Right forelimb (tissue), 1 donor: ENCODE measurements at regions not wholly inside any gene's neighbourhood (a gene's known extent, or its start where the extent isn't known, plus 50 kb on each side); places are given as distances from the start of the nearest gene placed in this dataset.
"Not testable (repeated sequence)": the region's sequence is repeated elsewhere in the genome, so short reads cannot be mapped to it uniquely, and the experiment has no call there.

Source experiments
- DNase-seq: peaks from one replicate; pipeline ENCODE4 v3.0.0-alpha.2; 2018

DNA sequence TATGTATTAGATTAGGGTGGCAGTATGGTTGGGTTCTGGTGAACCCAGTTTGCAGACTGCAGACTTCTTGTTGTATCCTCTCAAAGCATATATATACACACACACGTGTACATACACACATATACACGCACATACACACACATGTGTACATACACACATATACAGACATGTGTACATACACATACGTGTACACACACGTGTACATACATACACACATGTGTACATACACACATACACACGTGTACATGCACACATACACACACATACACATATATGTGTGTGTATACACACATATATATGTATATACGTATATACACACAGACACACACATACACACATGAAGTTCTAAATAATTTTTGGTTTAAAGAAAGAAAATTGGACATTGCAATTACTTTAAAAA, 780.2 kb downstream of the FLRT2 start:
- no peak for DNase-seq

DNA sequence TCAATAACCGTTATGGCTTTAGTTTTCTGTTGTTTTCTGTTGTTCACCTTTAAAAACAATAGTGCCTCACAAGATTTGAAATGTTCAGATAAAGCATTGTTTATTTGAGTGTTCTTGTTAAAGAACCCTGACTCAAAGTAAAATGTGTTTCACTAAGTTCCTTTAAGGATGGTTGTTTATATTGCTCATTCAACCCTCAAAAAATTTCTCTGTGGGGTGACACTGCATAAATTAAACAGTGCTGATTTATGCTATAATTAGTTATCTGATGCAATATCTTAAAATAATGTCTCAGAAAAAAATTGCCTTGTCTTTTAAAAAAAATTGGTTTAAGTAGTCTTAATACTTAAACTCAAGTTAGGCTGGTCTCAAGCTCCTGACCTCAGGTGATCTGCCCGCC, 775.1 kb downstream of the FLRT2 start:
- DNase-seq = no peak

DNA sequence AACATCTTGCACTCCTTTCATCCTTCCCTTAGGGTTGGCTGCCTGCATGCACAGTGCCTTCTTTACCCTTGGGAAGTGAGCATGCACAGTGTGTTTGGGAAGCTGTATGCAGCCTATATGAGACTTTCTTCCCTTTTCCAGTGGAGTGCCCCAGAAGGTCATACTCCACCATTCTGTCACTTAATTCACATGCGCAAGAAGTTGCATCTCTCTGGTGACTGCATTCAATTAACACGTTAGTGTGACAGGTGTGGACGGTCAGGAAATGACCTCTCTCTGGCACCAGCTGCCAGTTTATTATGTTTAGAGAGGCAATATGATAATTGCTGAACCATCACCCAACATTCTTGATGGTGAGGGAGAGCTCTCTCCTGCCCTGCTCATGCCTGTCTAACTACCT, 770.0 kb downstream of the FLRT2 start:
- no peak for DNase-seq

DNA sequence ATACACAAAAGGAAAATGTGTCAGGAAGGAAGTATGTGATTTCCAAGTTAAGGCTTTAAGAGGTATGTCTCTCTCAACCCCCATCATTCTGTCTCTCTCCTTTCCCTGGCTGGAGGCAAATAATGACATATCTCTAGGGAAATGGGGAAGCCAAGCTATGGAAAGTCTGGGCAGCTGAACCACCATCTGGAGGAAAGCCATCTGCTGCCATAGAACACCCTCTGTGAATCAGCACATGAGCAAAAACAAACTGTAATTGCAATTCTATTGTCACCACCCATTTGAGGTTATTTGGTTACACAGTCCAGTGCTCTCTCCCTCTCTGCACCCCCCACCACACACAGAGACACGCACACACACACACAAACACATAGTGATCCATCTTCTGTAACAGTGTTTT, 766.2 kb downstream of the FLRT2 start:
- peak; percentile 46 for DNase-seq

GRCh38 chr14:86288336-86288735, 758.4 kb downstream of the FLRT2 start:
- no peak for DNase-seq

DNA sequence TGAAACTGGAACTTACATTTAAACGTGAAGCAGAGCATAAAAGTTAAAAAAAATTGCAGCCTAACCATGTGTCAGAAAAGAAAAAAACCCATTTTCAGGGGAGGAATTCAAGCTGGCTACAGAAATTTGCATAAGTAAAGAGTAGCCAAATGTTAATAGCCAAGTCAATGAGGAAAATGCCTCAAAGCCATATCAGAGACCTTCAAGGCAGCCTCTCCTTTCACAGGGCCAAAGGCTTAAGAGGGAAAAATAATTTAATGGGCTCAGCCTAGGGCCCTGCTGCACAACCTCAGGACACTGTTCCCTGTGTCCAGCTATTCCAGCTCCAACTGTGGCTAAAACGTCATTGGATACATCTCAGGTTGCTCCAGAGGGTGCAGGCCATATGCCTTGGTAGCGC, 749.5 kb downstream of the FLRT2 start:
- DNase-seq = no peak

DNA sequence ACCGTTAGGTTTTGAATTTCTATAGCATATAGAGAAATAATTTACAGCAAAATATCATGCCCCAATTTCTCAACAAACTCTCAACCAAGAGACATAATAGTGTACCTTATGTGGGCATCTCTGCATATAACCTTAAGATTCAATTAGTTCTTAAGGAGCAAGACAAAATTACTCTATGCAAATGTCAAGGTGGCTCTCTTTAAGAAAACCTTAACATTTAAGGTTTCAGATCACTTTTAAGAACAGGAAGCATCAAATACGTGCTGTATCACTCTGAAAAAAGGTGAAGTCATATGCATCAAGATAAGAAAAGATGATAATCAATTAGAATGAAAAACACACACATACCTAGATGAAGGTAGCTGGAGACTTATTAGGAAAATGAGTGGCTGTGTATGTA, 728.0 kb downstream of the FLRT2 start:
- DNase-seq = no peak

- DNase-seq = no peak
Observed at GRCh38 chr14:86243158-86243557, 713.2 kb downstream of the FLRT2 start.

DNA sequence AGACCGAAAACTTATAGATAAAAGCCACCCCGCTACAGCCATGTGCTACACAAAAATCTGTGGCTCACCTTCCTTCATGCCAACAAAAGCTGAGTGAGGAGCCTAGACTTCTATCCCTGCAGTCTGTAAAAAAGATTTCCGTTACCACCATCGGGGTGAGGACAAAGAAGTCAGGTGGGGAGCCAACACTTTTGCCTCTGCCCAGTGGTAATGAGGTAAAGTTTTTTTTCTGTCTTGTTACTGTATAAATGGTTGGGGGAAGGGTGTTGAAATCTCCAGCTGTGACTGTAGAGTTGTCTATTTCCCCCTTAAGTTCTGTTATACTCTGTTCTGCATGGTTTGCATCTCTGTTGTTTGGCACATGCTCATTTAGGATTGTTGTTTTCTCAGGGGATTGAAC, 707.8 kb downstream of the FLRT2 start:
- DNase-seq = no peak

GRCh38 chr14:86221755-86222154, 691.8 kb downstream of the FLRT2 start:
- no peak for DNase-seq

DNA sequence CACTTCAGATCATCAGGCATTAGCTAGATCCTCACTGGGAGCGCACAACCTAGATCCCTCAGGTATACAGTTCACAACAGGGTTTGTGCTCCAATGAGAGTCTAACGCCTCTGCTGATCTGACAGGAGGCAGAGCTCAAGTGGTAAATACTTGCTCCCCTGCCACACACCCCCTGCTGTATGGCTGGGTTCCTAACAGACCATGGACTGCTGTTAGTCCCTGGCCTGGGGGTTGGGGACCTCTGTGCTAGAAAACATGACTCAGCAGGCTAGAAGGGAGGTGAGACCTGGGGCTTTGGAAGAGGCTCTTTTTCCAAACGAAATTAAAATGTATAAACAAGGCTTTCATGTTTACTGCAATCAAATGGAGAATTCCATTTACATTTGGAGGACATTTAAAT, 691.1 kb downstream of the FLRT2 start:
- no peak for DNase-seq

DNA sequence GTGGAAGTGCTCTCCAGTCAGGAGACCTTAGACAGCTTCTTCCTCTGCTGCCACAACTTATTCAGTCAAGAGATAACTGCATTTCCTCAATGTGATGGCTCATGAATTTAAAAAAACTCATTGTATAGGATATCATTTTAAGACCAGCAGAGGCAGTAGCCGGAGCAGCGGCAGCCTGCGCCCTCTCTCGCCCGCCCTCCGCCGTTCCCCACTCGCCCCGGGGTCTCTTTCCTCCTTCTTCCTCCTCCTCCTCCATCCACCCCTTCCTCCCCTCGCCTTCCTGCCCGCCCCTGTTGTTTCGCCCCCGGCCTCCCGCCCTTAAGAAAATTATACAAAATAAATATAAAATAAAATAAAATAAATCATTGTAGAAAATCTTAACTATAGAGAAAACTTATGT, 687.6 kb downstream of the FLRT2 start:
- no peak for DNase-seq

- DNase-seq = no peak
Observed at GRCh38 chr14:86203843-86204242, 673.9 kb downstream of the FLRT2 start.

DNA sequence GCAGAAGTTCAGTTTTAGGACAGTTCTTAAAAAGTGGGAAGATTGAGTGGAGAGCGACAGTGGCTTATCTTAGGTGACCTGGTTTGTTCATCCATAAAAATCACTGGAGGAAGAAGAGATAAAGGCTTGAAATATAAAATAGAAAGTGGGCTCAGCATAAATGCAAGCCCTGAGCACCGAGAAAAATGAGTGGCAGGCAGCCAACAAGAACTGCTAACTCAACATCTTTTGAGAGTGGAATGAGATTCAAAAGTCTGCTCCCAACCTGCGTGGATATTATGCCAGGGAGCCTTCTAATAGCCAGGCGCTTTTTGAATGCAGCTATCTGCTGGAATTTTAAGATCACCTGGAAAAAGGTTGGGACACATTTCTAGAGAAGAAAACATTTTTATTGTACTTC, 666.5 kb downstream of the FLRT2 start:
- DNase-seq = no peak

DNA sequence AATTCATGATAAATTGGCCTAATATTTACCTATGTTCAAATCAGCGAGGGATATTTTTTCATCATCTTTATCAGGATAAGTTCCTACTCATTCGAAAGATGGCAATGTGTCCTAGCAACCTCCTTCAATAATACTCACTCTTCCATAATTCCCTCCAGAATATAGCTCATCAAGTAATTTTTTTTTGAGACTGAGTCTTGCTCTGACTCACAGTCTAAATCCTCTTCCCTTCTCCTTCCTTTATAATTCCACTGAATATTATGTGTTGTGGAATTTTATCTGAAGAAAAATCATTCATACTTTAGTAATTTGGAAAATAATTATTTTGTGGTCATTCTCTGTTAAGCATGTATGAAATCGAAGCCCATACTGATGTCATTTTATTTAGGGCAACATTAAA, 663.8 kb downstream of the FLRT2 start:
- DNase-seq = no peak

DNA sequence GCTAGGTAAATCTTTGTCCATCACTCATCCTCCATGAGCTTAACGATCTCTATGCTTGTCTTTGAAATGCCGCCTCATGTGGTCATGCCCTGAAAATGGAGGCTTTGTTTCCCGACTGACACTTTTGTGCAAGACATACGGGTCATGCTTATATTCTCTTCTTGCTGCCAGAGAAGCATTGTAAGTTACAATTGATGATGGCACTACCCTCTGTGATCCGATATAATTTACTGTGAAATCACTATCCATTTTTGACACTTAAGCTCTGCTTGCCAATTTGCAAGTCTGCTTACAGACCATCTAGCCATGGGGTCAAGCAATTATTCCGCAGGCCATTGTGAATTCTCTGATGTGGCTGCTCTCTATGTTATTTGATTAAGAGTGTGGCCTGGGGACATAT, 650.0 kb downstream of the FLRT2 start:
- no peak for DNase-seq

DNA sequence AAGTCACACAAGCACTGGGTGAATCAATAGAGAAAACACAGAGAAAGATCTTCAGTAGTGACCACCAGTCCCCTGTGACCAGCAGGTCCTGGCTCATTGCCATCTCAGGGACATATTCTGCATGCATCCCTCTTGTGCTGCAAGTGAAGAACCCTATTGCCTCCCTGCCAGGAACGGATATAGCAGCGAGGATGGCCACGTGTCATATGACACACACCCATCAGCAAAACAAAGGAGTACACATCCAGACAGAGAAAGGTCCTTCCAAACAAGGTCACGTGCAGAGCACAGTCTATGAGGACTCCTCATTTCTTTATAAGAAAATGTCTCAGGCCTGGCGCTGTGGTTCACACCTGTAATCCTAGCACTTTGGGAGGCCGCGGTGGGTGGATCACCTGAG, 638.4 kb downstream of the FLRT2 start:
- DNase-seq = no peak

DNA sequence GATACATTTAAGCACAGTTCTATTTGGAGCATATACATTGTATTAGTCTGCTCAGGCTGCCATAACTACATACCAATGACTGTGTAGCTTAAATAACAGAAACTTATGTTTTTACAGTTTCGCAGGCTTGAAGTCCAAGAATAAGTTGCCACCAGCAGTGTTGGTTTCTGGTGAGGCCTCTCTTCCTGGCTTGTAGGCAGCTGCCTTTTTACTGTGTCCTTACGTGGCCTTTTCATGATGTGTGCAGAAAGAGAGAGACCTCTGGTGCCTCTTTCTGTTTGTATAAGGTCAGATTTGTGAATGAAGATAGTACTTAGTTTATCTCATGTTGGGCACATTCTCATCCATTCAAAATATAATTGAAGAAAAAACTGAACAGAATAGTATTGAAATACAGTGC, 636.6 kb downstream of the FLRT2 start:
- DNase-seq = no peak

DNA sequence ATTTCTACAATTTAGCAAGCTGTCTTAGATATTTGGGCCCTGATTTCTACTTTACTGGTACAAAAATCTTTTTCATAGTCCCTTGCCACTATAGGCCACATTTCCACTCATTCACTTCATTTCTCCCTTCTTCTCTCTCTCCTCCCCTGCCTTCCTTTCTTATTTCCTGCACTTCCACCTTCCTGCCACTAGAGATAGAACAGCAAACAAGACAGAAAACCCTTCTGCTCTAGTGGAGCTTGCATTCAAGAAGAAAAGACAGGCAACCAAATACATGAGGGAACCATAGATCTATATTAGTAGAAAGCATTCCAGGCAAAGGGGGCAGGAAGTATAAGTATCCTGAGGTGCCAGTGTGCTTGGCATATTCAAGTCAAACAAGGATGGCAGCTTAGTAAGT, 623.5 kb downstream of the FLRT2 start:
- no peak for DNase-seq

GRCh38 chr14:86143248-86143647, 613.3 kb downstream of the FLRT2 start:
- DNase-seq = no peak

DNA sequence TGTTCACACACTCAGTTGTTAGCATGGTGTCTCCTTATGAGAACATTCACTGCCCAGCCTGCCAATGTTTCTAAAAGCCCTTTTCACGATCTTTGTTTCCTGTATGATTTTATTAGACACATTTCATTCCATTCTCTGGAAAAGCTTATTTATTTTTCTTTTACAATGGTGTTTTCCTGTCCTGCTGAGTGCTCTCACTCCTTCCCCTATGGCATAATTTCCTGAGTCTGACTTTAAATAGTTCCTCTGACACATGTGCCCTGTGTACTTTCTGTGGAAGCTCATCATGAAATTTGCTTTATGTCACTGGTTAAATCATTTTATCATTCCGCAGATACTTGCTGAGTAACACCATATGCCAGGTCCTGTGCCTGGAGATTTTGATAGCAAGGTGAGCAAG, 612.0 kb downstream of the FLRT2 start:
- DNase-seq = no peak

GRCh38 chr14:86129426-86129825, 599.5 kb downstream of the FLRT2 start:
- DNase-seq = no peak

DNA sequence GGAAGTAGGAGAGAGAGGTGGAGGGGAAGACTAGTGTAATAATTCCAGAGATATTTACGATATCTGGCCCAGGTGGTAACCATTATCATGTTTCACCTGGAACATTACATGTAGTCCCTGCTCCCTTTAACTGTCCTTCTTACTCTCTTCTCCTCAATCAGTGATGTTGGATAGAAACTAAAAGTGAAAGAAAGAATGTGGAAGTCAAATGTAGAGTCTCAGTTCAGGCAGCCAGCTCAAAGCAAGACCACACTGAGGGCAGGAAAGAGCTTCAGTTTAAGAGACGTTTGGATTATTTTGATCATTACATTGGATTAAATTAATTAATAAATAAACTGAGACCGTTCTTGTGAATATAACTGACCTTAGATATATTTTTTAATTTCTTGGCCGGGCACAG, 594.4 kb downstream of the FLRT2 start:
- no peak for DNase-seq

DNA sequence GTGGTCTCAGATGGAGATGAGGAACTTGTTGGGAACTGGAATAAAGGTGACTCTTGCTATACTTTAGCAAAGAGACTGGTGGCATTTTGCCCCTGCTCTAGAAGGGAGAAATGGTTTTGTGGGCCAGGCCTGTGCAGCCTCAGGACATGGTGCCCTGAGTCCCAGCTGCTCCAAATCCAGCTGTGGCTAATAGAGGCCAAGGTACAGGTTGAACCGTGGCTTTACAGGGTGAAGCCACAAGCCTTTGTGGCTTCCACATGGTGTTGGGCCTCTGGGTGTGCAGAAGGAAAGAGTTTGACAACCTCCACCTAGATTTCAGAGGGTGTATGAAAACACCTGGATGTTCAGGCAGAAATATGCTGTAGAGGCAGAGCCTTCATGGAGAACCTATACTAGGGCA, 586.0 kb downstream of the FLRT2 start:
- no peak for DNase-seq

GRCh38 chr14:86110871-86111270, 580.9 kb downstream of the FLRT2 start:
- DNase-seq = not testable (repeated sequence)

DNA sequence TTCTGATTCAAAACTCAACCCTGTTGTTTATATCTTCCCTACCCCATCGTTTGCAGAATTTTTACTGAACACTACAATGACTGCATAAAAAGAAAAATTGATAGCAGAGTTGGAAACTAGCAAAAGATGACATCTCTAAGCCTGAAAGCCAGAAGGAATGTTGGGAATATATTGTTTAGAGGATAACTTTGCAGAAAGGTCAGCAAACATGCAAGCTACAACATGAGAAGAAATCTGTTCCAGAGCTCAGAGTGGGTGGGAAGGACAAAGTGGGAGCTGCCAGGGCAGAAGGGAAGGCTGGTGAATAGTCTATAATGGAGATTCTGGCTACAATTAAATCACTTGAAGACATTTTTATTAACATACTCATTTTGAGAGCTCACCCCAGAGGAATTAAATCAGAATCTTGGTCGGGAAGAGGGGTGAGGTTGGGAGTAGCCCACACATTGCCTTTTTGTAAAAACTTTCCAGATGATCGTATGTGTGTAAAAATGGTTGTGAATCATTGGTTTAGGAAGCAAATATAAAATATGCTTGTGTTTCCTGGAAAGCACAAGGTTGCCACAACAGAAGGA, 574.8 kb downstream of the FLRT2 start:
- DNase-seq = no peak
